ENCODE measurements at regions not wholly inside any gene's neighbourhood (a gene's known extent, or its start where the extent isn't known, plus 50 kb on each side); places are given as distances from the start of the nearest gene placed in this dataset.

DNA sequence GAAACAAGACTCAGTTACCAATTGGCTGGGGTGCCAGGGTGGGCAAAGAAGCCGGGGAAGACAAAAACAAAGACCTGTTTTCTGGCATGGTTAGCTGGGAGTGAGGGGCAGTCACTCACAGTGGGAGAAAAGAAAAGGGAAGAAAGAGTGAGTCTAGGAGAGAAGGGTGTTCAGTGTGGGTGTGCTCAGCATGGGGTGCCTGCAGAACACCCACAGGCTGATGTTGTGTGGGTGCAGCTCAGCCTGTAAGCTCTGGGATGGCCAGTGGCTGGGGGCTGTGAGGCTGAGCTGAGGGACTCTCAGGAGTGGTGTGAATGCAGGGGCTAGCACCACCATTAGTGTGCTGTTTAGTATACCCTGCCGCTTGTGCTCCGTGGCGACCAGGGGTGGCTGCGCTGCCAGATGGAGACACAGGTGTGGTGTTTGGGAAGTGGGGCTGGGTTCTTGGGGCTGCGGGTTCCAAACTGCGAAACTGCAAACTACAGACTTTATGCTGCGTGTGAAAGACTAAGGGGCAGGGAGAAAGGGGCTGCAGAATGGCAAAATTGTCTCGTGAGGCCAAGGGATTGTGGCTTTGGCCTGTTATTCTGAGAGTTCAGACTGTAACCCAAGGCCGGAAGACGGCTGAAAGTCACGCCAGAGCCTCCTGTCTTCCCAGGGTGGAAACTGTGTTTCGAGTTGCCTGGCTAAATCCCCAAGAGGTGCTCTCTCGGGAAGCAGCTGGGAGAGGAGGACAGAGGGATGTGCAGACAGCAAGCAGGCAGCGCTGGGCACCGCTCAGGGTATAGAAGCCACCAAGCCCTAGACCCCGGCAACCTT is 156.3 kb downstream of the TTC32 start:
- DNase-seq = no peak
- Histone ChIP-seq H3K4me1 (peaks cover 0 to 18% (median 1%) of the 10 kb centered on the region in 12 donors), H3K36me3 (no peaks in the 10 kb centered on the region), H3K9me3 (no peaks in the 10 kb centered on the region), H3K27me3 (no peaks in the 10 kb centered on the region), H3K4me3 (no peak overlapping the region), H3K27ac (no peak overlapping the region)
- no peak for ATAC-seq
- TF ChIP-seq POLR2A (IDR thresholded peaks at IDR 0.05) (no peak), CTCF (IDR thresholded peaks at IDR 0.05) (no peak)
- 83 to 90% (median 87%) methylated on average over 17 of the region's 17 CpGs for WGBS, 4 donors
- intact Hi-C loops (cut with DNase I) = loop anchor here in 3 of 10 donors (5.0 to 10.0 kb wide), 3 partner anchors 298 to 383 kb away; no protein-coding TSS in a partner anchor

DNA sequence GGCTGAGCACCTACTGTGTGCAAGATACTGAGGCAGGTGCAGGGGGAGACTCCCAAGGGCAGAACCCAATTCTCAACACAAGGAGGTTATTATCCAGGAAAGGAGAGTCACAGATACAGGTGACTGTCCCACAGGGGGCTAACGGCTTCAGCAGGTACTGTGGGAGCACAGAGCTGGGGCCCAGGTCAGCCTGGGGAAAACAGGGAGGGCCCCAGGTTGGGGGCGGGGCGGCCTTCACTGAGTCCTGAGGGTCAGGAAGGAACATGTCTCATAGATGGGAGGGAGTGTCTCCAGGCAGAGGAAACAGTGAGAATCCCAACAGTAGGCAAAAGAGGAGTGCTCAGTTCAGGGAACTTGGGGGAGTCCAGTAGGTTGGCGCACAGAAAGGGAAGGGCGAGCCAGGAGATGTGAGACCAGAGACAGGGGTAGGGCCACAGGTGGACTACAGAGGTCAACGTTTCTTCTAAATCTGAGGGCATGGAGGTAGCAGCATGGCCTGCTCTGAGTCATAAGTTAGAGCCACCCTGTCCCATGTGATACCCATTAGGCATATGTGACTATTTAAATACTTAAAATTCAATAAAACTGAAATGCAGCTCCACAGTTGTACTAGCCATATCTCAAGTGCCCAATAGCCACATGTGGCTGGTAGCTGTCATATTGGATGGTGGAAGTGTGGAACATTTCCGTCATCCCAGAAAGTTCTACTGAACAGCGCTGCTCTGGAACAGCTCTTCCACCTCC is 157.2 kb downstream of the TTC32 start:
- ATAC-seq = no peak
- no peak for TF ChIP-seq POLR2A (IDR thresholded peaks at IDR 0.05)
- no peak for TF ChIP-seq CTCF (IDR thresholded peaks at IDR 0.05)
- Histone ChIP-seq H3K9me3 (no peaks in the 10 kb centered on the region), H3K4me3 (no peak overlapping the region), H3K36me3 (no peaks in the 10 kb centered on the region), H3K4me1 (peaks cover 0 to 18% (median 1%) of the 10 kb centered on the region in 12 donors), H3K27me3 (no peaks in the 10 kb centered on the region), H3K27ac (no peak overlapping the region)
- no peak for DNase-seq
- intact Hi-C loops (cut with DNase I) = loop anchor here in 3 of 10 donors (5.0 to 10.0 kb wide), 3 partner anchors 297 to 382 kb away; no protein-coding TSS in a partner anchor
- WGBS, 4 donors = 90 to 96% (median 93%) methylated on average over 8 of the region's 8 CpGs

GRCh38 chr2:19743641-19744040 is 158.1 kb downstream of the TTC32 start:
- Histone ChIP-seq H3K4me3 (no peak overlapping the region), H3K27me3 (no peaks in the 10 kb centered on the region), H3K36me3 (no peaks in the 10 kb centered on the region), H3K27ac (no peak overlapping the region), H3K9me3 (no peaks in the 10 kb centered on the region), H3K4me1 (peaks cover 0 to 18% (median 1%) of the 10 kb centered on the region in 12 donors)
- 97 to 100% (median 99%) methylated on average over 4 to 5 of the region's 5 CpGs for WGBS, 4 donors
- no peak for TF ChIP-seq POLR2A (IDR thresholded peaks at IDR 0.05)
- TF ChIP-seq CTCF (IDR thresholded peaks at IDR 0.05) = no peak
- DNase-seq (no peak), ATAC-seq (no peak)
- intact Hi-C loops (cut with DNase I) = loop anchor here in 1 of 10 donors (10.0 kb wide), 1 partner anchor 379 kb away; no protein-coding TSS in a partner anchor

DNA sequence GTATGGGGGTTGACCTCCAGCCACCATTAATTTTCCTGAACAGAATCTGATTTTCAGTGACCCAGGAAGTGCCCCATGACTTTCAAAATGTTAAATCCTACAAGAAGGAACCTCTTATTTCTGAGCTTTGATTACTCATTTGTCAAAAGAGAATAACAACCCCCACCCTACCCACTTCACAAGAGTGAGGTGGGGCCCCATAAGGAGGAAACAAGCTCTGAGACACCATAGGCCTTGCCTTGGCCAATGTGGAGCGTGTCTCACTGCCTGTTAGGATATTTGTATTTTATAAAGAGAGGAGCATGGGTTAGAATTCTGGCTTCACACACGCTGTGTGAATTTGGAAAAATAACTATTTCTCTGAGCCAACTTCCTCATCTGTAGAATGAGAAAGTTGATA is 158.9 kb downstream of the TTC32 start:
- Histone ChIP-seq H3K27ac (no peak overlapping the region), H3K4me3 (no peak overlapping the region), H3K9me3 (no peaks in the 10 kb centered on the region), H3K36me3 (no peaks in the 10 kb centered on the region), H3K27me3 (no peaks in the 10 kb centered on the region), H3K4me1 (peaks cover 0 to 12% (median 3%) of the 10 kb centered on the region in 12 donors)
- intact Hi-C loops (cut with DNase I) = loop anchor here in 1 of 10 donors (10.0 kb wide), 1 partner anchor 378 kb away; no protein-coding TSS in a partner anchor
- WGBS, 4 donors = 80 to 92% (median 90%) methylated on average over 2 of the region's 2 CpGs
- DNase-seq = no peak
- no peak for ATAC-seq
- TF ChIP-seq POLR2A (IDR thresholded peaks at IDR 0.05) = no peak
